ENCODE measurements at regions not wholly inside any gene's neighbourhood (a gene's known extent, or its start where the extent isn't known, plus 50 kb on each side); places are given as distances from the start of the nearest gene placed in this dataset.

DNA sequence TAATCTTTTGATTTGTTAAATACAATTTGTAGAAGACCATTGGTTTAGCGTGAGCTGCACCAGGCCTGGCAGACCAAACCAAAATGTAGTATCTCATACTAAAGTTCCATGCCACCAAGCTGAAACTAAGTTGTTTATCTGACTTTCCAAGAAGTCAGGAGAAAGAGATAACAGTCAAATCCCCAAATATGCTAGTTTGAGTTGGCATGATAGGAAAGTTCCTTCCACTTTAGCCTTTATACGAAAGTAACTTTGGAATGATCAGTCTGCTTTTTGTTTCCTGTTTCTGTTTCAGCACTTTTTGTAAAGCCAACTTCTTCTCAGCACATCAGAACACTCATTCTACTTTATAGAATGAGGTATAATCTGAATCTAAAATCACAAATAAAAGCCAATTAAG is 449.2 kb downstream of the GRXCR1 start:
- no peaks in the 10 kb centered on the region for H3K27me3 ChIP-seq (replicated peaks; ENCODE audit: control insufficient read depth, insufficient read depth, low read length)

GRCh38 chr4:43343298-43343697 is 450.8 kb downstream of the GRXCR1 start:
- no peak for DNase-seq (ENCODE audit: extremely low read depth, insufficient read length)
- TF ChIP-seq CTCF (IDR thresholded peaks at IDR 0.05; ENCODE audit: insufficient read depth, low read length, poor library complexity, severe bottlenecking) = no peak
- Histone ChIP-seq H3K36me3 (ENCODE audit: control insufficient read depth, insufficient read depth, low read length) (no peaks in the 10 kb centered on the region), H3K4me3 (replicated peaks; ENCODE audit: low read depth, low read length) (no peak overlapping the region), H3K27me3 (replicated peaks; ENCODE audit: control insufficient read depth, insufficient read depth, low read length) (no peaks in the 10 kb centered on the region)

More for the DNA sequence above, 449.2 kb downstream of the GRXCR1 start:
- H3K36me3 ChIP-seq (ENCODE audit: control insufficient read depth, insufficient read depth, low read length) = no peaks in the 10 kb centered on the region
- DNase-seq (ENCODE audit: extremely low read depth, insufficient read length) = no peak
- H3K4me3 ChIP-seq (replicated peaks; ENCODE audit: low read depth, low read length) = no peak overlapping the region
- TF ChIP-seq CTCF (IDR thresholded peaks at IDR 0.05; ENCODE audit: insufficient read depth, low read length, poor library complexity, severe bottlenecking) = no peak

DNA sequence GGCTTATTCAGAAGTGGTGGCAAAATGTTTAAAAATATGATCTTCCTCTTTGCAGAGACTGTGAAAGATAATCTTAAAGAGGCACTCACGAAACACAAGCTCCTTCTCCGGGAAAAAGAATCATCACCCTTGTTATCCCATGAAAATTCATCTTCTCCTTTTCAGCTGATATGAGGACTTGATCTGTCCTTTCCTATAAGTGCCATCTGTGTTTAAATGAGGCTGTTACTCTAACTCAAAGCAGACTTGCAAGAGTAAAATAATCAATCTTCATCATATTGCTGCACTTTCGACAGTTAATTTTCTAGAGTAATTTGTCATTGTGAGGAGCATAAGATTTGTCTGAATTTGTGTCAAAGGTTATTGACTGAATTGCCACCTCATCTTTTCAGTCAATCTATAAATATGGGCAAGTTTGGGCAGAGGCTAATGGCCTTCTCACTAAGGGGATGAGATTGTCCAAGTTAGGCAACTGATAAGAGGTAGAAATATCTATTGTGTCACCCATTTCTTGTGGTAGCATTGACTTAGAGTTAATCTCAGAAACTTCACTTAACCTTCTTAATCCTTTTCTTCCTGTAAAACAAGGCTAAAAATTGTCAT is 452.9 kb downstream of the GRXCR1 start:
- no peaks in the 10 kb centered on the region for H3K36me3 ChIP-seq (ENCODE audit: control insufficient read depth, insufficient read depth, low read length)
- no peaks in the 10 kb centered on the region for H3K27me3 ChIP-seq (replicated peaks; ENCODE audit: control insufficient read depth, insufficient read depth, low read length)
- DNase-seq (ENCODE audit: extremely low read depth, insufficient read length) = no peak

DNA sequence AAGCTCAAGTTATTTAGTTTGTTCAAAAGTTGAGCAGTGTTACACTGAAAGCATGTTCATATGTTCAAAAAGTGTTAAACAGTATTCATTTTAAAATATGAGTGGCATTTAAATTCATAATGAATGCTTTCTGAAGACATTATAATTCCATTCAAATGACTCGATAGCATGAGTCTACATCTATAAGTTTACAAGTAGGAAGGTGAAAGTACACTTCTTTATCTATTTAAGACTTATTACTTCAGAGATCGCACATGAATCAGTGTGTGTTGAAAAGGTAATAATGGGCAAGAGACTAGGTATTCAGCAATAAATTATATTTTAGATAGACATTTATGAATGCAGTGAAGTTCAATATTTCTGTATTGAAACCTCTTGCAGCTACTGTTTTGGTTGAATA is 456.1 kb downstream of the GRXCR1 start:
- no peaks in the 10 kb centered on the region for H3K36me3 ChIP-seq (ENCODE audit: control insufficient read depth, insufficient read depth, low read length)
- no peak for DNase-seq (ENCODE audit: extremely low read depth, insufficient read length)
- TF ChIP-seq CTCF (IDR thresholded peaks at IDR 0.05; ENCODE audit: insufficient read depth, low read length, poor library complexity, severe bottlenecking) = no peak
- H3K4me3 ChIP-seq (replicated peaks; ENCODE audit: low read depth, low read length) = no peak overlapping the region
- no peaks in the 10 kb centered on the region for H3K27me3 ChIP-seq (replicated peaks; ENCODE audit: control insufficient read depth, insufficient read depth, low read length)

More for the DNA sequence above, 452.9 kb downstream of the GRXCR1 start:
- TF ChIP-seq CTCF (IDR thresholded peaks at IDR 0.05; ENCODE audit: insufficient read depth, low read length, poor library complexity, severe bottlenecking) = no peak
- H3K4me3 ChIP-seq (replicated peaks; ENCODE audit: low read depth, low read length) = no peak overlapping the region

DNA sequence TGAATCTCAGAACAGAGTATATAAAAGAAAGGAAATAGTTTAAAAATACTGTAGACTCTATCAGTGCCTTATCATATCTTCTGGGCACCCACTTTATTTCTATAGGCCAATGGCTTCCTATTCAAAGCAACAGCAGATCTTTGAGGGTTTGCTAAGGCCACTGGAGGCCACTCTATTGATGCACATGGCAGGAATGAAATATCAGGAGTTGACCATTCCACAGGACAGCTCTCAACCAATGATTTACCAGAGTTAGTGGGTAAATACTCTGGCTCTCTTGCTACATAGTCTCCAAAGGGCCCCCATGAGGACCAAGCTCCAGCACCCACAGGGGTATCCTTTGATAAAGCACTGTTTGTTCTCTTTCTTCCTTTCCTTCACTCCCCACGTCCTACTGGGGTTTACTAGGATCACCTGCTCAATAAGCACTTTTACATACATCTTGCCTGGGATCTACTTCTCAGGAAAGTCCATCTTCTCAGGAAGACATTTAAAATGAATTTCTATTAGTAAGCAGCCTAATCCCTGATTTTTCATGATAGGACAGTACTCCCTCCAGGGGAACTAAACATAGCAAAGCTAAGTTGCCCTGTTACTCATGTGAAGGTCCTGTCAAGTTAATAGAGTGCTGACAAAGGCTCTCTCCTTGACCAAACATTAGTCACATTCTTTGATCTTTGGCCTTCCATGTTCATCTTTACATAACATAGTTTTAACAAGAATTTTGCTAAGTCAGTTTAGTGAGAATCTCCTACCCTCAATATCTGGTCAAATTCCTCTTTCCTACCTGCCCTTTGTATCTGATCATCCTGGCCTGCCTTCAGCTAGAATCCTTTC is 459.7 kb downstream of the GRXCR1 start:
- H3K27me3 ChIP-seq (replicated peaks; ENCODE audit: control insufficient read depth, insufficient read depth, low read length) = no peaks in the 10 kb centered on the region
- no peak overlapping the region for H3K4me3 ChIP-seq (replicated peaks; ENCODE audit: low read depth, low read length)
- TF ChIP-seq CTCF (IDR thresholded peaks at IDR 0.05; ENCODE audit: insufficient read depth, low read length, poor library complexity, severe bottlenecking) = no peak
- no peak for DNase-seq (ENCODE audit: extremely low read depth, insufficient read length)
- no peaks in the 10 kb centered on the region for H3K36me3 ChIP-seq (ENCODE audit: control insufficient read depth, insufficient read depth, low read length)
